ENCODE measurements at regions not wholly inside any gene's neighbourhood (a gene's known extent, or its start where the extent isn't known, plus 50 kb on each side); places are given as distances from the start of the nearest gene placed in this dataset.

DNA sequence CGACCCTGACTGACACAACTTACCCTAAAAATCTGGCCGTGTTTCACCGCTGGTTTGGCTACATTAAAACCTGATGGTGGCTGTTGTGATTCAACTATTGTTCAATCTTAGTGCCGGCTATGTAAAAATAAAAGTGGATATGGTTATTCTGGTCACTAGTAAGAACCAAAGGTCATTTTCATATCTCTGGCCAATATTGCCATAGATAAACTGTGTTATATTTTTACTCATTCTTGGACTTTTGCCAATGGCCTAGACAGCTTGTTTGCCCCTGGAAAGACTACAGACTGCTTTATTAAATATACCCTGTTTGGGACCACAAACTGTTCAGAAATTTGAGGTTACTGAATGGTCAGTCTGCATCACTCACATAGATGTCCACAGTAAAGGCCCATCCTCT is 258.5 kb upstream of the KLHL1 start:
- Histone ChIP-seq H3K9ac (ENCODE audit: low read length) (no peak overlapping the region), H3K4me3 (ENCODE audit: low read length) (no peak overlapping the region), H3K4me1 (ENCODE audit: control insufficient read depth, low read depth, low read length) (no peaks in the 10 kb centered on the region), H3K27me3 (ENCODE audit: control insufficient read depth, insufficient read depth, low read length) (no peaks in the 10 kb centered on the region), H3K9me3 (ENCODE audit: control insufficient read depth, low read depth, low read length) (no peaks in the 10 kb centered on the region), H3K36me3 (ENCODE audit: control insufficient read depth, low read depth, low read length) (no peaks in the 10 kb centered on the region), H3K27ac (ENCODE audit: low read length) (no peak overlapping the region)

DNA sequence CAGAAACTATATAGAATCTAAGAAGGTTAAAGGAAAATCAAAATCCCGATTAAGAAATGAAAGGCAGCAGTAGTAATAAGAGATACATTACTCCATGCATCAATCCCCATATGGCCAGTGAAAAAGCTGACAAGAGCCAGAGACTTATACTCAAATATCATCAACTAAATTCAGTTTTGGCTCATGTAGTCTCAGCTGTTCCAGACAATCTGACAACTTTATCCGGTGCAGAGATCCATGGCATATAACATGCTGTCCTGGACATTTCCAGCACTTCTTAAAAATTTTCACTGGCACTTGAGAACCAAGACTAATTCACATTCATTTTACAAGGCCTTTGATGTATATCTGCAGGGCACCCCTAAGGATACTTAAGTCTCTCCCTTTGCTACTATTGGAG is 255.7 kb upstream of the KLHL1 start:
- Histone ChIP-seq H3K4me1 (ENCODE audit: control insufficient read depth, low read depth, low read length) (no peaks in the 10 kb centered on the region), H3K27me3 (ENCODE audit: control insufficient read depth, insufficient read depth, low read length) (no peaks in the 10 kb centered on the region), H3K9me3 (ENCODE audit: control insufficient read depth, low read depth, low read length) (no peaks in the 10 kb centered on the region), H3K27ac (ENCODE audit: low read length) (no peak overlapping the region), H3K9ac (ENCODE audit: low read length) (no peak overlapping the region), H3K4me3 (ENCODE audit: low read length) (no peak overlapping the region), H3K36me3 (ENCODE audit: control insufficient read depth, low read depth, low read length) (no peaks in the 10 kb centered on the region)

DNA sequence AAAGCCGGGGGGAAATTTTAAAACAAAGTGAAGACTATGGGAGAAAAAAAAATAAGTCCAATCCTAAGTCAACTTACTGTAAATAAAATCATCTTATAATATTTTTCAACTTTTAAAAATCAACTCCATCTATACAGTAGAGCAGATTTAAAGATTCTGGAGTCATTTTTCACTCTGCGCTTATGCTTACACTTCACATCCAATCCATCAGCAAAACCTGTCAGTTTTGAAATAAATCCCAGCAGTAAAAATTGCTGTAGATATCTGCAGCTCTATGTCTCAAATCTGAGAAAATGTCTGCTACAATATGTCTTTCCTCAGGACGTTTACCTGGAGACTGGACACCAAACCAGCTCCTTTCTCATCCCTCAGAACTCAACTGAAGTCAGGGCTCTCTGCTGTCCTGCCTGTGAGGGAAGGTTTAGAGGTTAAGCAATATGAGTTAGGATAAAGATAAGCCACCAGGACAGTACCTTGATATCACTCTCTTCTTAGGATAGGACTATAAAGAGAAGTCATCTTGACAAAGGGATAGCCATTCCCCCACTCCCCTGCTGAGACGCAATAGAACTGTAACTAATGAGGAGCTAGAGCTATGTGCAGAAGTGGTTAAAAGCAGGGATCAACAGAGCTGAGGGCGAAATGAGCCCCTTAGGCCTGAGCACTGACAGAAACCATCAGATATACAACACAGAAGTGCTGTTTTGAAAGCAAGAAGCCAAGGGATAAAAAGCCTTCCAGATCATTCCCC is 254.7 kb upstream of the KLHL1 start:
- Histone ChIP-seq H3K27me3 (ENCODE audit: control insufficient read depth, insufficient read depth, low read length) (no peaks in the 10 kb centered on the region), H3K36me3 (ENCODE audit: control insufficient read depth, low read depth, low read length) (no peaks in the 10 kb centered on the region), H3K9ac (ENCODE audit: low read length) (no peak overlapping the region), H3K4me3 (ENCODE audit: low read length) (no peak overlapping the region), H3K4me1 (ENCODE audit: control insufficient read depth, low read depth, low read length) (no peaks in the 10 kb centered on the region), H3K27ac (ENCODE audit: low read length) (no peak overlapping the region), H3K9me3 (ENCODE audit: control insufficient read depth, low read depth, low read length) (no peaks in the 10 kb centered on the region)

DNA sequence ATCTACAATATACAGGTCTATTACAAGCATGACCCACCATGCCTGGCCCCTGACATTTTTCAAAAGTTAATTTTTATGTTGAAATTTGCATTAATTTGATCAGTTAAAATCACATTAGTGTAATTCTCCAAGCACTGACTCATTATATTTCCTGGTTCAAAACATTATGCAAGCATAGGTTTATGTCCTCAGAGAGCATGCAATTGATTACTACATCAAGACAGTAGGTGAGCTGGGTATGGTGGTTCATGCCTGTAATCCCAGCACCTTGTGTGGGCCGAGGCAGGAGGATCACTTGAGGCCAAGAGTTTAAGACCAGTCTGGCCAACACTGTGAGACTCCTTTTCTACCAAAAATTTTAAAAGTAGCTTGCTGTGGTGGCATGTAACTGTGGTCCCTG is 248.8 kb upstream of the KLHL1 start:
- Histone ChIP-seq H3K27ac (ENCODE audit: low read length) (no peak overlapping the region), H3K9me3 (ENCODE audit: control insufficient read depth, low read depth, low read length) (no peaks in the 10 kb centered on the region), H3K4me3 (ENCODE audit: low read length) (no peak overlapping the region), H3K36me3 (ENCODE audit: control insufficient read depth, low read depth, low read length) (no peaks in the 10 kb centered on the region), H3K27me3 (ENCODE audit: control insufficient read depth, insufficient read depth, low read length) (no peaks in the 10 kb centered on the region), H3K9ac (ENCODE audit: low read length) (no peak overlapping the region), H3K4me1 (ENCODE audit: control insufficient read depth, low read depth, low read length) (no peaks in the 10 kb centered on the region)

DNA sequence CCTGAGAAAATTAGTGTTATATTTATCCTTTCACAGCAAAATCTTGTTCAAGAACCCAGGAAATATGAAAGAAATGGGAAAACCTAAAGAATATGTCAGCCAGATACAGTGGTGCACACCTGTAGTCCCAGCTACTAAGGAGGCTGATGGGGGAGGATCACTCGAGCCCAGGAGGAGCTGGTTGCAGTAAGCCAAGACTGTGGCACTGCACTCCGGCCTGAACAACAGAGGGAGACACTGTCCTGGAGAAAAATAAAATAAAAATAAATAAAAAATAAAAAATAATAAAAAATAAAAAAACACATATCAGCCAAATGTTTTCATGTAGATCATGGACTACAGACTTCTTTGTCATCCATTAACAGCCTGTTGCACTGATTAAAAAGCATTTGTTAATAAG is 244.8 kb upstream of the KLHL1 start:
- Histone ChIP-seq H3K9ac (ENCODE audit: low read length) (no peak overlapping the region), H3K4me1 (ENCODE audit: control insufficient read depth, low read depth, low read length) (no peaks in the 10 kb centered on the region)

DNA sequence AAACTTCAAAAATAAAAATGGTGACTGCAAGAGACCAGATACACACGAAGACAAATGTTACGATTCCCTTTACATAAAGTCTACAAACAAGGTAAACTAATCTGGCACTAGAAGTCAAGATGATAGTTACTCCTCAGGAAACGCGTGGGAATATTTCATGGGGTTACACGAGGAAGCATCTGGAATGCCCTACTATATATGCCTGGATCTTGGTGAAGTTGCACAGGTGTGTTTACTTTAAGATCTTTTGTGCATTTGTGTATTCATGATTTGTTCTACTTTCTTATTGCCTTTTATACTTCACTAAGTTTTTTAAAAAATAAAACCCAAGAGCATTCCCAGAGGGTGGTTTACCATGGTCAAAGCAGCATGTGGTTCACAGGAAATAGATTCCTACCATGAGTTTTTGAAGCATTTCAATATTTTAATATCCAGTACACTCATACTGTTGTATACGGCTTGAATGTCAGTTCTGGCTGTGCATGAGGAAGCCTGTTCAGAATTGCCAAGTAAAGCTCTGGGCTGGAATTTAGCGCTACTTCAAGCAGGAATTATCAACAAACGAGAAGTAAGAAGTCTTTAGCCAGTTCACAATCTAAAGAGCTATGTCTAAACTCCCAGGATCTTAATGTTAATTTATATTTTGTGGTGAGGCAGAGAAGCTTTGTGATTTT is 239.8 kb upstream of the KLHL1 start:
- Histone ChIP-seq H3K36me3 (ENCODE audit: control insufficient read depth, low read depth, low read length) (no peaks in the 10 kb centered on the region), H3K9ac (ENCODE audit: low read length) (no peak overlapping the region), H3K4me1 (ENCODE audit: control insufficient read depth, low read depth, low read length) (no peaks in the 10 kb centered on the region), H3K9me3 (ENCODE audit: control insufficient read depth, low read depth, low read length) (no peaks in the 10 kb centered on the region), H3K27ac (ENCODE audit: low read length) (no peak overlapping the region), H3K4me3 (ENCODE audit: low read length) (no peak overlapping the region), H3K27me3 (ENCODE audit: control insufficient read depth, insufficient read depth, low read length) (no peaks in the 10 kb centered on the region)

More for the DNA sequence above, 244.8 kb upstream of the KLHL1 start:
- H3K9me3 ChIP-seq (ENCODE audit: control insufficient read depth, low read depth, low read length): no peaks in the 10 kb centered on the region
- H3K27ac ChIP-seq (ENCODE audit: low read length): no peak overlapping the region
- no peak overlapping the region for H3K4me3 ChIP-seq (ENCODE audit: low read length)
- no peaks in the 10 kb centered on the region for H3K27me3 ChIP-seq (ENCODE audit: control insufficient read depth, insufficient read depth, low read length)
- H3K36me3 ChIP-seq (ENCODE audit: control insufficient read depth, low read depth, low read length): no peaks in the 10 kb centered on the region

DNA sequence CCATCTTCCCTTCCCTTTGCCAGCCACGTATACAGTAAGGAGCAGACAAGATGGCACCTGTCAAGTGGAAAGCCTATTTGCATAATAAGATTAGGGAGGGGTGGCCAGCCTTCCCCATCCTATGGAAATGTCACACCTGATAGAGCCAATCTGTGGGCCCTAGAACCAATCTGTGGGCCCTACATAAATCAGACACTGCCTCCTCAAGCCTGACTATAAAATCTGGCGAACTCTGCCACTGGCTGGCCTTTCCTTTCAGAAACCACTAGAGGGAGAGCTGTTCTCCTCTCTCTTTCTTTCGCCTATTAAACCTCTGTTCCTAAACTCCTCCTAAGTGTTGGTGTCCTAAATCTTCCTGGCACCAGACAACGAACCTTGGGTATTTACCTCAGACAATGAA is 231.5 kb upstream of the KLHL1 start:
- Histone ChIP-seq H3K9me3 (ENCODE audit: control insufficient read depth, low read depth, low read length) (no peaks in the 10 kb centered on the region), H3K27ac (ENCODE audit: low read length) (no peak overlapping the region), H3K9ac (ENCODE audit: low read length) (no peak overlapping the region), H3K27me3 (ENCODE audit: control insufficient read depth, insufficient read depth, low read length) (no peaks in the 10 kb centered on the region), H3K36me3 (ENCODE audit: control insufficient read depth, low read depth, low read length) (no peaks in the 10 kb centered on the region), H3K4me1 (ENCODE audit: control insufficient read depth, low read depth, low read length) (no peaks in the 10 kb centered on the region), H3K4me3 (ENCODE audit: low read length) (no peak overlapping the region)

DNA sequence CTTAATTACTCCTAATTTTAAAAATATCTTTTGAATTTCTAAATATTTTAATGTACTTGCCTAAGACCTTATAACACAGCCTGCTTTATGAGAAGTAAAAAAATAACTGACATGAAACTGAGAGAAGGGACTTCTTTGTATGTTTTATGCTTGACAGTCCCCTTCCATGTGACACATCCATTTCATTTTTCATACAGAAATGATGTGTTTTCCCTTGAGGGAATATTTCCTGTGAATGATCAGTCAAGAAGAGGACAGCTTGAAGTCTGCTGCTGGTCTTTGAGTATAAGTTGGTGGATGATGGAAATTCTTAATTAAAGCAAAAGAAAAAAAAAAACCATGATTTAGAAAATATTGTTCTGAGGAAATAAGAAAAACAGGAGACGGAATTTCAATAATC is 230.4 kb upstream of the KLHL1 start:
- Histone ChIP-seq H3K27me3 (ENCODE audit: control insufficient read depth, insufficient read depth, low read length) (no peaks in the 10 kb centered on the region), H3K9me3 (ENCODE audit: control insufficient read depth, low read depth, low read length) (no peaks in the 10 kb centered on the region), H3K9ac (ENCODE audit: low read length) (no peak overlapping the region), H3K4me1 (ENCODE audit: control insufficient read depth, low read depth, low read length) (no peaks in the 10 kb centered on the region), H3K4me3 (ENCODE audit: low read length) (no peak overlapping the region), H3K36me3 (ENCODE audit: control insufficient read depth, low read depth, low read length) (no peaks in the 10 kb centered on the region), H3K27ac (ENCODE audit: low read length) (no peak overlapping the region)

DNA sequence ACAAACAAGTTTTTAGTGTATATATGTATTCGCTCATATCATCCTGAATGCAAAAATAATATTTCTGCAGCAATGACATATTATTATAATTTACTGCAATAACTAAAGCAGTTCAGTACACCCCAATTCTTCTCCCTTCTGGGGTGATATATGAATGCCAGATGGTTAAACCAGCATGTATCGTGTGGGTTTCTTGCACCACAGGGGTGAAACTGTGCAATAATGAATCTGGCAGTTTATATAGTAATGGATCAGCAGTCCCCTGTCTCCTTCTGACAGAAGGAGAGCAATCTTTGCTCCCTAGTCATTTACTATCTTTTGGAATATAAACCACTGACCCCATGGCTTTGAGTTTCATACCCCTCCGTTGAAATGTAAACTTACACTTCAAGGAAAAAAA is 228.6 kb upstream of the KLHL1 start:
- Histone ChIP-seq H3K27me3 (ENCODE audit: control insufficient read depth, insufficient read depth, low read length) (no peaks in the 10 kb centered on the region), H3K36me3 (ENCODE audit: control insufficient read depth, low read depth, low read length) (no peaks in the 10 kb centered on the region)

DNA sequence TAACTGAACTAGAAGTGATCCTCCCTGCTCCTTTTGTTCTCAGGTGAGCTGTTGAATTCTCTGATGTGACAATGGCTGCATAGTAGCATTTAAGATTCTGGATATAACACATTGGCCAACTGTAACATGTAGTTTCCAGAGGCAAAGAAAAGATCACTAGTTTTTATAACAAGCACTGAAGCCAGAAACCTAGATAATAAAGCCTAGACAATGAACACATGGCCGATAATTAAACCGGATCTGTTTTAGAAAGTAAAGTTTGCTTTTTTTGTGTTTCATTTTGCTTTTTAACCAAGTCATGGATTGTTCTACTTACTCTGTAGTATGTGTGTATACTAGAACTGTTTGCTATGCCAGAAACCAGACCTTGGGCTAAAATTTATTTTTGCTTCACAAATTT is 225.5 kb upstream of the KLHL1 start:
- no peaks in the 10 kb centered on the region for H3K36me3 ChIP-seq (ENCODE audit: control insufficient read depth, low read depth, low read length)

More for the DNA sequence above, 228.6 kb upstream of the KLHL1 start:
- Histone ChIP-seq H3K4me3 (ENCODE audit: low read length) (no peak overlapping the region), H3K27ac (ENCODE audit: low read length) (no peak overlapping the region), H3K9ac (ENCODE audit: low read length) (no peak overlapping the region), H3K4me1 (ENCODE audit: control insufficient read depth, low read depth, low read length) (no peaks in the 10 kb centered on the region), H3K9me3 (ENCODE audit: control insufficient read depth, low read depth, low read length) (no peaks in the 10 kb centered on the region)

DNA sequence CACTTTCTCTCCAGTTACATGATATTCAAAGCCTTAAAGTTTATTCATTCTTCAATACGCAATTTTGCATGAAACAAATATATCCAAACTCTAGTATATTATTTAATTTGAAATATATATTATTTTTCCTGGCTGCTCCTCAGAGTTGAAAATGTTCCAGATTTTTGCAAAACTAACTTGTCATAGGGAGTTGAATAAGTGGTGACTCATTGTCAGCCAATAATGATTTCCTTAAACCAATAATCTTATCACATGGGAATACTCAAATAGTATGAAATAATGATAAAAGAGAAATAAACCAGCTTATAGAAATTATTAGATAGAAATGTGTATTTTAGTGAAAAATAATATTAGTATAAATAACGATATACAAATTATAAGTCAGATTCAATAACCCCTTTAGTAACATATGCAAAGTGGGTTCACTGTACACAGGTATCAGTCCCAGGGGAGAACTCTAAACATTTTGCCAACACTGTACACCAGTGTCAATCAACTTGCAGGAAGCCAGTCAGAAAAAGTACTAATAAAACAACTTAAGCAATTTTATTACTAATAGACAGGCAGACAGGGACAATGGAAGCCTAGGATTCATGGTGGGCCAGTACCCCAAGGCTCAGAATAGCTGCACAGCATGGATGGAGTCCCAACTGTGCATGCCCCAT is 222.6 kb upstream of the KLHL1 start:
- no peaks in the 10 kb centered on the region for H3K36me3 ChIP-seq (ENCODE audit: control insufficient read depth, low read depth, low read length)

More for the DNA sequence above, 225.5 kb upstream of the KLHL1 start:
- Histone ChIP-seq H3K9me3 (ENCODE audit: control insufficient read depth, low read depth, low read length) (no peaks in the 10 kb centered on the region), H3K27ac (ENCODE audit: low read length) (no peak overlapping the region), H3K4me1 (ENCODE audit: control insufficient read depth, low read depth, low read length) (no peaks in the 10 kb centered on the region), H3K4me3 (ENCODE audit: low read length) (no peak overlapping the region), H3K27me3 (ENCODE audit: control insufficient read depth, insufficient read depth, low read length) (no peaks in the 10 kb centered on the region), H3K9ac (ENCODE audit: low read length) (no peak overlapping the region)

More for the DNA sequence above, 222.6 kb upstream of the KLHL1 start:
- Histone ChIP-seq H3K9me3 (ENCODE audit: control insufficient read depth, low read depth, low read length) (no peaks in the 10 kb centered on the region), H3K9ac (ENCODE audit: low read length) (no peak overlapping the region), H3K27ac (ENCODE audit: low read length) (no peak overlapping the region), H3K4me1 (ENCODE audit: control insufficient read depth, low read depth, low read length) (no peaks in the 10 kb centered on the region), H3K4me3 (ENCODE audit: low read length) (no peak overlapping the region), H3K27me3 (ENCODE audit: control insufficient read depth, insufficient read depth, low read length) (no peaks in the 10 kb centered on the region)

Data from iPS-18a (cell line).